GM12878 (cell line): ENCODE measurements at regions not wholly inside any gene's neighbourhood (a gene's known extent, or its start where the extent isn't known, plus 50 kb on each side); places are given as distances from the start of the nearest gene placed in this dataset.

Experiments used
- ATAC-seq: fragments of 200-7000 bp; cut with Tn5 transposase; 3 replicates; pipeline ENCODE4 v1.9.1; 2020; ENCODE audit warnings: mild to moderate bottlenecking, moderate library complexity
- BruUV-seq: library from RNA; stranded (reverse); fragments of 400-500 nt; replicated peaks from 2 replicates; lab custom pipeline; 2021; lab: Mats Ljungman, UMichigan
- CTCF ChIA-PET: fragments of 300-600 bp; sonication (Branson Sonifier 250); formaldehyde crosslinking; extraction: SDS; loops from one replicate; lab custom pipeline; 2021; ENCODE audit warnings: inconsistent platforms; lab: Yijun Ruan, JAX
- POLR2A ChIA-PET: fragments of 350-600 bp; formaldehyde crosslinking; extraction: SDS; loops from one replicate; lab custom pipeline; 2021; ENCODE audit warnings: inconsistent platforms; lab: Charles Lee
- RAD21 ChIA-PET: fragments of 300-600 bp; sonication (Branson Sonifier 250); formaldehyde crosslinking; loops from one replicate; lab custom pipeline; 2023; ENCODE audit warnings: antibody characterized with exemption; ENCODE audit not compliant: unreplicated experiment; lab: Charles Lee
- SMC1A ChIA-PET: fragments of 300-600 bp; sonication (Branson Sonifier 250); formaldehyde crosslinking; loops from one replicate; lab custom pipeline; 2023; ENCODE audit not compliant: unreplicated experiment, uncharacterized antibody; lab: Charles Lee
- DNase-seq: peaks from one replicate; pipeline ENCODE4 v3.0.0-alpha.2; 2011; ENCODE audit warnings: low read depth, low spot score
- FAIRE-seq: peaks from 3 replicates; lab custom pipeline; 2011; peaks lifted over from hg19 to GRCh38; lab: Jason Lieb, UNC
- H2AFZ ChIP-seq: 2 replicates; pipeline ENCODE4 v1.6.0; 2011; ENCODE audit warnings: low read depth, low read length, control low read depth; ENCODE audit not compliant: control insufficient read depth
- H3K27ac ChIP-seq: 2 replicates; pipeline ENCODE4 v1.5.1; 2011; ENCODE audit warnings: control low read depth; ENCODE audit not compliant: control insufficient read depth, insufficient read depth
- H3K27me3 ChIP-seq, 2 experiments: replicated peaks in 1 of 2; 2 replicates each; pipeline versions ENCODE4 v1.6.0 to v1.6.1; 2011; ENCODE audit warnings: low read length in 1 of 2; ENCODE audit not compliant: control insufficient read depth in 2 of 2, insufficient read depth in 2 of 2
- H3K36me3 ChIP-seq, 2 experiments: 2 replicates each; pipeline ENCODE4 v1.5.1; 2011; ENCODE audit warnings: low read length in 1 of 2; ENCODE audit not compliant: control insufficient read depth in 2 of 2, insufficient read depth in 2 of 2
- H3K4me1 ChIP-seq: 2 replicates; pipeline ENCODE4 v1.6.1; 2011; ENCODE audit warnings: mild to moderate bottlenecking, low read length, moderate library complexity, mixed read lengths; ENCODE audit not compliant: control insufficient read depth, insufficient read depth
- H3K4me2 ChIP-seq: 2 replicates; pipeline ENCODE4 v1.6.0; 2011; ENCODE audit warnings: control low read depth; ENCODE audit not compliant: control insufficient read depth, insufficient read depth
- H3K4me3 ChIP-seq: fragments of 200-600 bp; sonication (generic); 2 replicates; pipeline ENCODE4 v1.5.1; 2016
- H3K79me2 ChIP-seq: 2 replicates; pipeline ENCODE4 v1.6.0; 2011; ENCODE audit warnings: low read length; ENCODE audit not compliant: control insufficient read depth, insufficient read depth
- H3K9ac ChIP-seq: 2 replicates; pipeline ENCODE4 v1.8.0; 2011; ENCODE audit warnings: low read length, control low read depth, mixed read lengths; ENCODE audit not compliant: control insufficient read depth, insufficient read depth
- H3K9me3 ChIP-seq: replicated peaks from 3 replicates; pipeline ENCODE4 v1.5.1; 2011; ENCODE audit warnings: mild to moderate bottlenecking, low read length; ENCODE audit not compliant: control insufficient read depth, insufficient read depth
- H4K20me1 ChIP-seq: 2 replicates; pipeline ENCODE4 v1.6.0; 2011; ENCODE audit not compliant: control insufficient read depth, insufficient read depth
- BCL11A ChIP-seq: IDR thresholded peaks from 2 replicates; pipeline ENCODE4 v1.6.1; 2011; ENCODE audit warnings: low read depth, low read length
- CBFB ChIP-seq: IDR thresholded peaks from 2 replicates; pipeline ENCODE4 v1.6.1; 2016; ENCODE audit warnings: antibody characterized with exemption, low read depth
- E2F8 ChIP-seq: fragments of 450-650 bp; IDR thresholded peaks from 2 replicates; pipeline ENCODE4 v1.6.1; 2018; ENCODE audit warnings: mild to moderate bottlenecking, low read depth, moderate library complexity; ENCODE audit not compliant: partially characterized antibody
- E4F1 ChIP-seq: fragments of 450-650 bp; IDR thresholded peaks from 2 replicates; pipeline ENCODE4 v1.6.1; 2018; ENCODE audit warnings: borderline replicate concordance, mild to moderate bottlenecking; ENCODE audit not compliant: partially characterized antibody
- GATAD2B ChIP-seq: fragments of 450-650 bp; conservative IDR thresholded peaks from 2 replicates; pipeline ENCODE4 v1.6.1; 2017; ENCODE audit warnings: low read depth, mild to moderate bottlenecking, moderate library complexity
- MLLT1 ChIP-seq: fragments of 450-650 bp; IDR thresholded peaks from 2 replicates; pipeline ENCODE4 v1.6.1; 2016; ENCODE audit warnings: mild to moderate bottlenecking
- SIX5 ChIP-seq: IDR thresholded peaks from 2 replicates; pipeline ENCODE4 v1.6.1; 2011; ENCODE audit warnings: mild to moderate bottlenecking, low read depth, low read length, moderate library complexity; ENCODE audit not compliant: severe bottlenecking
- SMAD1 ChIP-seq: fragments of 450-650 bp; IDR thresholded peaks from 2 replicates; pipeline ENCODE4 v1.6.1; 2018; ENCODE audit warnings: mild to moderate bottlenecking, low read depth; ENCODE audit not compliant: partially characterized antibody
- USF1 ChIP-seq: IDR thresholded peaks from 2 replicates; pipeline ENCODE4 v1.6.1; 2011; ENCODE audit warnings: borderline replicate concordance, low read depth, mild to moderate bottlenecking, moderate library complexity, mixed read lengths, low read length; ENCODE audit not compliant: insufficient read depth; ENCODE audit errors: extremely low read length
- ZBED1 ChIP-seq: IDR thresholded peaks from 2 replicates; pipeline ENCODE4 v1.6.1; 2016; ENCODE audit warnings: borderline replicate concordance
- WGBS: methylation state at CpG from one replicate; pipeline ENCODE4 v1.1.6; 2016; ENCODE audit warnings: low lambda C conversion rate; ENCODE audit not compliant: insufficient replicate concordance, insufficient coverage; ENCODE audit errors: missing lambda C conversion rate; 5-methylcytosine and 5-hydroxymethylcytosine counted together
- in situ Hi-C: fragments of 300-500 bp; cut with MboI; formaldehyde crosslinking; loops from 9 replicates; pipeline ENCODE4 v1.14.3; 2018; ENCODE audit warnings: mixed read lengths
- intact Hi-C: fragments of 100-400 bp; cut with micrococcal nuclease; formaldehyde crosslinking; loops from one replicate; pipeline ENCODE4 v1.14.2; 2022; ENCODE audit not compliant: unreplicated experiment

GRCh38 chr9:7542693-7543092, 256.9 kb downstream of the DMAC1 start:
- intact Hi-C loops: no loop called here
- Histone ChIP-seq H3K79me2 (no peaks in the 10 kb centered on the region), H3K9ac (no peak overlapping the region), H3K36me3 (no peaks in the 10 kb centered on the region), H3K4me2 (no peak overlapping the region), H4K20me1 (no peaks in the 10 kb centered on the region), H3K27ac (no peak overlapping the region), H3K4me1 (no peaks in the 10 kb centered on the region), H3K27me3 (no peaks in the 10 kb centered on the region; a peak in 1 of 4 replicates), H3K4me3 (no peak overlapping the region), H2AFZ (no peak overlapping the region), H3K9me3 (no peaks in the 10 kb centered on the region)
- ChIA-PET RAD21 (no interaction called here), SMC1A (no interaction called here), CTCF (interaction anchor here (0.6 kb wide), 1 partner anchor 307 kb away, joined by 5 read pairs; no protein-coding TSS in a partner anchor), POLR2A (no interaction called here)
- BruUV-seq: no TSS peak
- no peak for ATAC-seq
- DNase-seq: no peak
- TF ChIP-seq CBFB: no peak
- no peak for TF ChIP-seq SIX5
- TF ChIP-seq E2F8: no peak
- WGBS: 0% methylated on average over 4 of the region's 4 CpGs
- in situ Hi-C loops: loop anchor here (25.0 kb wide), 1 partner anchor 630 kb away; no protein-coding TSS in a partner anchor
- no peak for FAIRE-seq

GRCh38 chr9:7542126-7542525, 257.5 kb downstream of the DMAC1 start:
- no peaks in the 10 kb centered on the region for H3K36me3 ChIP-seq
- 28% methylated on average over 2 of the region's 2 CpGs for WGBS
- H3K79me2 ChIP-seq: no peaks in the 10 kb centered on the region
- no peaks in the 10 kb centered on the region for H4K20me1 ChIP-seq
- H3K9ac ChIP-seq: no peak overlapping the region
- intact Hi-C loops (no loop called here), in situ Hi-C loops (loop anchor here (25.0 kb wide), 1 partner anchor 630 kb away; no protein-coding TSS in a partner anchor)
- ATAC-seq: no peak
- H3K4me1 ChIP-seq: no peaks in the 10 kb centered on the region
- H3K27me3 ChIP-seq: no peaks in the 10 kb centered on the region; a peak in 1 of 4 replicates
- CTCF ChIA-PET: no interaction called here
- H2AFZ ChIP-seq: no peak overlapping the region
- FAIRE-seq: no peak
- POLR2A ChIA-PET: no interaction called here
- DNase-seq: no peak
- no peak overlapping the region for H3K27ac ChIP-seq
- BruUV-seq: no TSS peak
- H3K4me3 ChIP-seq: no peak overlapping the region
- RAD21 ChIA-PET: no interaction called here
- SMC1A ChIA-PET: no interaction called here
- H3K4me2 ChIP-seq: no peak overlapping the region
- H3K9me3 ChIP-seq: no peaks in the 10 kb centered on the region
- TF ChIP-seq MLLT1 (no peak), SMAD1 (no peak), USF1 (no peak), ZBED1 (no peak), GATAD2B (no peak), BCL11A (no peak), E4F1 (no peak)
